ENCODE measurements at regions not wholly inside any gene's neighbourhood (a gene's known extent, or its start where the extent isn't known, plus 50 kb on each side); places are given as distances from the start of the nearest gene placed in this dataset.

- no peaks in the 10 kb centered on the region for H3K9me3 ChIP-seq
- no peaks in the 10 kb centered on the region for H3K36me3 ChIP-seq
- no peak overlapping the region for H3K4me3 ChIP-seq
- intact Hi-C loops (cut with DNase I): no loop called here
- 73% methylated on average over 7 of the region's 7 CpGs for WGBS
- H3K27me3 ChIP-seq: no peaks in the 10 kb centered on the region
- H3K27ac ChIP-seq (replicated peaks in 1 of 4): no peak overlapping the region
- no peak for DNase-seq (ENCODE audit: extremely low spot score)
- no peaks in the 10 kb centered on the region for H3K4me1 ChIP-seq
- TF ChIP-seq, protein P1, sequence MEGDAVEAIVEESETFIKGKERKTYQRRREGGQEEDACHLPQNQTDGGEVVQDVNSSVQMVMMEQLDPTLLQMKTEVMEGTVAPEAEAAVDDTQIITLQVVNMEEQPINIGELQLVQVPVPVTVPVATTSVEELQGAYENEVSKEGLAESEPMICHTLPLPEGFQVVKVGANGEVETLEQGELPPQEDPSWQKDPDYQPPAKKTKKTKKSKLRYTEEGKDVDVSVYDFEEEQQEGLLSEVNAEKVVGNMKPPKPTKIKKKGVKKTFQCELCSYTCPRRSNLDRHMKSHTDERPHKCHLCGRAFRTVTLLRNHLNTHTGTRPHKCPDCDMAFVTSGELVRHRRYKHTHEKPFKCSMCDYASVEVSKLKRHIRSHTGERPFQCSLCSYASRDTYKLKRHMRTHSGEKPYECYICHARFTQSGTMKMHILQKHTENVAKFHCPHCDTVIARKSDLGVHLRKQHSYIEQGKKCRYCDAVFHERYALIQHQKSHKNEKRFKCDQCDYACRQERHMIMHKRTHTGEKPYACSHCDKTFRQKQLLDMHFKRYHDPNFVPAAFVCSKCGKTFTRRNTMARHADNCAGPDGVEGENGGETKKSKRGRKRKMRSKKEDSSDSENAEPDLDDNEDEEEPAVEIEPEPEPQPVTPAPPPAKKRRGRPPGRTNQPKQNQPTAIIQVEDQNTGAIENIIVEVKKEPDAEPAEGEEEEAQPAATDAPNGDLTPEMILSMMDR (IDR thresholded peaks at IDR 0.05): no peak
- TF ChIP-seq POLR2AphosphoS5 (IDR thresholded peaks at IDR 0.05) (no peak), POLR2A (IDR thresholded peaks at IDR 0.05; ENCODE audit: low read depth) (no peak)
These were observed 56.0 kb upstream of the LRPPRC start for GRCh38 chr2:44051593-44052347.

- DNase-seq (ENCODE audit: extremely low spot score): no peak
- H3K4me1 ChIP-seq: no peaks in the 10 kb centered on the region
- TF ChIP-seq EP300 (IDR thresholded peaks at IDR 0.05) (no peak), POLR2AphosphoS5 (IDR thresholded peaks at IDR 0.05) (no peak), POLR2A (IDR thresholded peaks at IDR 0.05; ENCODE audit: low read depth) (no peak)
- TF ChIP-seq, protein P1 (IDR thresholded peaks at IDR 0.05): no peak
- intact Hi-C loops (cut with DNase I): no loop called here
- H3K27me3 ChIP-seq: no peaks in the 10 kb centered on the region
- H3K36me3 ChIP-seq: no peaks in the 10 kb centered on the region
- no peaks in the 10 kb centered on the region for H3K9me3 ChIP-seq
- 82% methylated on average over 8 of the region's 8 CpGs for WGBS
- no peak overlapping the region for H3K4me3 ChIP-seq
- no peak overlapping the region for H3K27ac ChIP-seq (replicated peaks in 1 of 4)
These were observed 56.8 kb upstream of the LRPPRC start for GRCh38 chr2:44052584-44052983.

GRCh38 chr2:44053052-44053451 lies 57.3 kb upstream of the LRPPRC start:
- WGBS: 88% methylated on average over 2 of the region's 2 CpGs
- Histone ChIP-seq H3K4me1 (no peaks in the 10 kb centered on the region), H3K36me3 (no peaks in the 10 kb centered on the region), H3K27me3 (no peaks in the 10 kb centered on the region), H3K27ac (replicated peaks in 1 of 4) (no peak overlapping the region), H3K9me3 (no peaks in the 10 kb centered on the region), H3K4me3 (no peak overlapping the region)
- DNase-seq (ENCODE audit: extremely low spot score): no peak
- intact Hi-C loops (cut with DNase I): no loop called here
- no peak for TF ChIP-seq POLR2A (IDR thresholded peaks at IDR 0.05; ENCODE audit: low read depth)
- no peak for TF ChIP-seq EP300 (IDR thresholded peaks at IDR 0.05)
- TF ChIP-seq, protein P1 (IDR thresholded peaks at IDR 0.05): no peak
- TF ChIP-seq POLR2AphosphoS5 (IDR thresholded peaks at IDR 0.05): no peak

DNA sequence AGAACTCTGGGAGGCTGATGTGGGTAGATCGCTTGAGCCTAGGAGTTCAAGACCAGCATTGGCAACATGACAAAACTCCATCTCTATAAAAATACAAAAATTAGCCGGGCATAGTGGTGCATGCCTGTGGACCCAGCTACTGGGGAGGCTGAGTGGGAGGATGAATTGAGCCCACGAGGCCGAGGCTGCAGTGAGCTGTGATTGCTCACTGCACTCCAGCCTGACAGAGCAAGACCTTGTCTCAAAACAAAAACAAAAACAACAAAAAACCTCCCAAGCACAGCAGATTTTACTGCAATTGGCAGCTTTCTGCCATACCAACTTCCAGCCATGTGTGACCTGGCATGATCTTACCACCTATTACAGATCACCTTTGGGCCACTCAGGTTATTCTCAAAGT lies 57.7 kb upstream of the LRPPRC start:
- Histone ChIP-seq H3K4me1 (no peaks in the 10 kb centered on the region), H3K9me3 (no peaks in the 10 kb centered on the region), H3K27ac (replicated peaks in 1 of 4) (no peak overlapping the region), H3K4me3 (no peak overlapping the region), H3K36me3 (no peaks in the 10 kb centered on the region), H3K27me3 (no peaks in the 10 kb centered on the region)
- WGBS: 85% methylated on average over 4 of the region's 4 CpGs
- DNase-seq (ENCODE audit: extremely low spot score): no peak
- TF ChIP-seq POLR2A (IDR thresholded peaks at IDR 0.05; ENCODE audit: low read depth) (no peak), EP300 (IDR thresholded peaks at IDR 0.05) (no peak), POLR2AphosphoS5 (IDR thresholded peaks at IDR 0.05) (no peak)
- TF ChIP-seq, protein P1 (IDR thresholded peaks at IDR 0.05): no peak
- intact Hi-C loops (cut with DNase I): no loop called here

DNA sequence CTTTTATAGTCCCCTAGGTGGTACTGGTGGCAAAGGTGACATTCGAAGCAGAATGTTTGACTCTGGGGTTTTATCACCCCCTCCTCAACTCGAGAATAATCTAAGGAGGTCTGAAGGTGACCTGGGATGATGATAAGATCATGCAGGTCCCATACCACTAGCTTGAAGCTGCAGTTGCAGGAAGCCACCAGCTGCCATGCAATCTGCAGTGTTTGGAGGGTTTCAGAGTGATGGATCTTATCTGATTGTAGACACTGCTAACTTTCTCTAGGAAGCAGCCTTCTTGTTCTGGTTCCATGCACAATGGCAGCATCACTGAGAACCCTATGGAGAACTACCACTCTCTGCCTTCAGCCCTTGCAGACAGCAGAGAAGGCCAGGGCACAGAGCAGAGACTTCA lies 59.4 kb upstream of the LRPPRC start:
- Histone ChIP-seq H3K27ac (replicated peaks in 1 of 4) (no peak overlapping the region), H3K4me3 (no peak overlapping the region), H3K27me3 (no peaks in the 10 kb centered on the region), H3K36me3 (no peaks in the 10 kb centered on the region), H3K4me1 (no peaks in the 10 kb centered on the region), H3K9me3 (no peaks in the 10 kb centered on the region)
- DNase-seq (ENCODE audit: extremely low spot score): no peak
- 52% methylated on average over 2 of the region's 2 CpGs for WGBS
- intact Hi-C loops (cut with DNase I): no loop called here
- TF ChIP-seq POLR2A (IDR thresholded peaks at IDR 0.05; ENCODE audit: low read depth): no peak
- TF ChIP-seq, protein P1 (IDR thresholded peaks at IDR 0.05): no peak
- TF ChIP-seq POLR2AphosphoS5 (IDR thresholded peaks at IDR 0.05): no peak
- TF ChIP-seq EP300 (IDR thresholded peaks at IDR 0.05): no peak

Measured in esophagus muscularis mucosa (tissue), 4 donors.